ENCODE measurements at regions not wholly inside any gene's neighbourhood (a gene's known extent, or its start where the extent isn't known, plus 50 kb on each side); places are given as distances from the start of the nearest gene placed in this dataset.

GRCh38 chr13:65036999-65037398 lies 2193.1 kb downstream of the PCDH9 start:
- no peak overlapping the region for H2BK20ac ChIP-seq (ENCODE audit: low read depth, low read length, poor library complexity, severe bottlenecking)
- no peaks in the 10 kb centered on the region; the same call in 1 of the 2 replicates for H3K27me3 Mint-ChIP-seq (ENCODE audit: low read depth)
- no peak overlapping the region for H3K27ac Mint-ChIP-seq
- H3K27ac ChIP-seq (ENCODE audit: insufficient read length, low read depth, low read length) = no peak overlapping the region
- no peak overlapping the region for H2AFZ ChIP-seq (ENCODE audit: low read length)
- H2BK15ac ChIP-seq (ENCODE audit: low read depth, low read length) = no peak overlapping the region
- no peaks in the 10 kb centered on the region for H3K9me3 ChIP-seq (ENCODE audit: control insufficient read depth, low read depth, low read length)
- no peak overlapping the region for H2AK5ac ChIP-seq (ENCODE audit: insufficient read length, low read length)
- H3K4me1 ChIP-seq (ENCODE audit: insufficient read depth, low read length) = no peaks in the 10 kb centered on the region
- H3K9ac ChIP-seq (ENCODE audit: extremely low read depth, insufficient read length, low read length) = no peak overlapping the region
- H3K4ac ChIP-seq (ENCODE audit: low read depth, low read length) = no peak overlapping the region
- no peaks in the 10 kb centered on the region for H3K79me1 ChIP-seq (ENCODE audit: insufficient read depth, low read depth, low read length, poor library complexity, severe bottlenecking)
- no peak overlapping the region for H2BK12ac ChIP-seq (ENCODE audit: insufficient read length, low read depth, low read length)
- no peak overlapping the region for H3K23ac ChIP-seq (ENCODE audit: insufficient read length, low read depth, low read length)
- H3T11ph ChIP-seq (ENCODE audit: low read length) = no peak overlapping the region
- no peaks in the 10 kb centered on the region for H4K20me1 ChIP-seq (ENCODE audit: control insufficient read depth, insufficient read depth, insufficient read length)
- H3K18ac ChIP-seq (ENCODE audit: insufficient read length, low read depth, low read length) = no peak overlapping the region
- no peak for TF ChIP-seq CTCF (conservative IDR thresholded peaks at IDR 0.05)
- no peak overlapping the region for H4K5ac ChIP-seq (ENCODE audit: insufficient read length, low read depth, low read length)
- WGBS (ENCODE audit: extremely low coverage, insufficient read length, low lambda C conversion rate) = no CpG with 5 or more reads among the region's 1 CpG
- no peak overlapping the region for H3K4me2 ChIP-seq (ENCODE audit: insufficient read depth, insufficient read length, low read length)
- H3K79me2 ChIP-seq (ENCODE audit: insufficient read depth, low read length) = no peaks in the 10 kb centered on the region
- H3K56ac ChIP-seq (ENCODE audit: insufficient read length, low read depth, low read length) = no peak overlapping the region
- H3K14ac ChIP-seq (ENCODE audit: insufficient read depth, low read length) = no peak overlapping the region
- H4K8ac ChIP-seq (replicated peaks; ENCODE audit: insufficient read length, low read depth, low read length) = no peak overlapping the region
- no peak overlapping the region for H2BK5ac ChIP-seq (ENCODE audit: insufficient read length, low read length)
- no peaks in the 10 kb centered on the region for H3K23me2 ChIP-seq (ENCODE audit: insufficient read length, low read depth, low read length, poor library complexity, severe bottlenecking)
- no peak overlapping the region for H2BK120ac ChIP-seq (ENCODE audit: low read depth, low read length, poor library complexity, severe bottlenecking)
- peaks cover 0 to 3% (median 0%) of the 10 kb centered on the region in 3 experiments; a peak in 2 of 7 replicates for H3K36me3 Mint-ChIP-seq (ENCODE audit: insufficient read depth in 1 of 3, low read depth in 3 of 3)
- DNase-seq = no peak
- H3K4me1 Mint-ChIP-seq = no peaks in the 10 kb centered on the region
- H4K91ac ChIP-seq (ENCODE audit: insufficient read length, low read depth, low read length) = no peak overlapping the region
- H3K27me3 ChIP-seq (ENCODE audit: insufficient read depth, low read length) = no peaks in the 10 kb centered on the region
- H3K4me3 Mint-ChIP-seq = no peak overlapping the region
- H3K9me3 Mint-ChIP-seq = peaks cover 0 to 3% of the 10 kb centered on the region in 2 experiments; a peak in 1 of 5 replicates
